Brain microvascular endothelial cell (primary cell): ENCODE measurements at regions not wholly inside any gene's neighbourhood (a gene's known extent, or its start where the extent isn't known, plus 50 kb on each side); places are given as distances from the start of the nearest gene placed in this dataset.

Experiments
- DNase-seq: peaks from one replicate; pipeline ENCODE4 v3.0.0-alpha.2; 2020
- H3K27ac ChIP-seq: fragments of 250-450 bp; sonication (Bioruptor Pico); 2 replicates; pipeline ENCODE4 v1.5.1; 2020; ENCODE audit warnings: mild to moderate bottlenecking, moderate library complexity
- H3K27me3 ChIP-seq: fragments of 250-450 bp; sonication (Bioruptor Pico); replicated peaks from 2 replicates; pipeline ENCODE4 v1.5.1; 2020; ENCODE audit warnings: mild to moderate bottlenecking
- H3K36me3 ChIP-seq: fragments of 250-450 bp; sonication (Bioruptor Pico); replicated peaks from 2 replicates; pipeline ENCODE4 v1.5.1; 2020; ENCODE audit warnings: mild to moderate bottlenecking
- H3K4me3 ChIP-seq: 2 replicates; pipeline ENCODE4 v1.5.1; 2011; ENCODE audit warnings: low read depth, mild to moderate bottlenecking, control low read depth, low read length, moderate library complexity
- in situ Hi-C: cut with HindIII; loops from 2 replicates; pipeline ENCODE4 v1.10.0; 2017; ENCODE audit warnings: low sequenced_read_pairs, low pct_ligation_motif_present
- TF ChIP-seq, protein P1 (sequence below): IDR thresholded peaks from 2 replicates; pipeline ENCODE4 v1.5.1; 2011; ENCODE audit warnings: low read depth, mild to moderate bottlenecking, moderate library complexity, low read length, control low read depth, inconsistent platforms; ENCODE audit errors: missing control alignments

DNA sequence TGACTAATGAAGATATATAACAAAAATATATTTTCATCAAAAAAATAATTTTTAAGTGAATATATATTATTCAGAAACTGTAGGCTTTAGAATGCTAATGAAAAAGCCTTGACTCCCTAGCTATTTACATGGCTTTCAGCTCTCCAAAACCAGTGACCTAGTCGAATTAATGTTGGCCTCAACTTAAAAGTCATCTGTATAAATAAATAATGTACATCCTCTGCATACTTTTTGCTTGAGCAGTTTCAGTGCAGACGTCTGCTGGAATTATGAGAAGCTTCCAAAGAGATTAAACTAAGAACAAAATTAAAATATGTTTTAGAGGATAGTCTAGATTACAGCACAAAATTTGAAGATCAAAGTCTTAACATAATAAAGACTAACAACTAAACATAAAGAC is 520.4 kb upstream of the ALCAM start:
- in situ Hi-C loops: no loop called here
- H3K27ac ChIP-seq: no peak overlapping the region
- TF ChIP-seq, protein P1, sequence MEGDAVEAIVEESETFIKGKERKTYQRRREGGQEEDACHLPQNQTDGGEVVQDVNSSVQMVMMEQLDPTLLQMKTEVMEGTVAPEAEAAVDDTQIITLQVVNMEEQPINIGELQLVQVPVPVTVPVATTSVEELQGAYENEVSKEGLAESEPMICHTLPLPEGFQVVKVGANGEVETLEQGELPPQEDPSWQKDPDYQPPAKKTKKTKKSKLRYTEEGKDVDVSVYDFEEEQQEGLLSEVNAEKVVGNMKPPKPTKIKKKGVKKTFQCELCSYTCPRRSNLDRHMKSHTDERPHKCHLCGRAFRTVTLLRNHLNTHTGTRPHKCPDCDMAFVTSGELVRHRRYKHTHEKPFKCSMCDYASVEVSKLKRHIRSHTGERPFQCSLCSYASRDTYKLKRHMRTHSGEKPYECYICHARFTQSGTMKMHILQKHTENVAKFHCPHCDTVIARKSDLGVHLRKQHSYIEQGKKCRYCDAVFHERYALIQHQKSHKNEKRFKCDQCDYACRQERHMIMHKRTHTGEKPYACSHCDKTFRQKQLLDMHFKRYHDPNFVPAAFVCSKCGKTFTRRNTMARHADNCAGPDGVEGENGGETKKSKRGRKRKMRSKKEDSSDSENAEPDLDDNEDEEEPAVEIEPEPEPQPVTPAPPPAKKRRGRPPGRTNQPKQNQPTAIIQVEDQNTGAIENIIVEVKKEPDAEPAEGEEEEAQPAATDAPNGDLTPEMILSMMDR: no peak
- peak; percentile 40 for DNase-seq
- no peaks in the 10 kb centered on the region for H3K27me3 ChIP-seq
- no peaks in the 10 kb centered on the region for H3K36me3 ChIP-seq
- H3K4me3 ChIP-seq: no peak overlapping the region

DNA sequence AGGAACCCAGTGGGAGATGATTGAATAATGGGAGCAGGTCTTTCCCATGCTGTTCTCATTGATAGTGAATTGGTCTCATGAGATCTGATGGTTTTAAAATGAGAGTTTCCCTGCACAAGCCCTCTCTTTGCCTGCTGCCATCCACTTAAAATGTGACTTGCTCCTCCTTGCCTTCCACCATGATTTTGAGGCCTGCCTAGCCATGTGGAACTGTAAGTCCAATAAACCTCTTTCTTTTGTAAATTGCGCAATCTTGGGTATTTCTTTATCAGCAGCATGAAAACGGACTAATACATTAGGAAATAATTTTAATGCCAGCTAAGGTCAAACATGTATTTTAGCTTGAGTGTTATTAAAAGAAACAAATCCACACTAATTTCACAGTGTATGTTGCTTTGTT is 517.6 kb upstream of the ALCAM start:
- Histone ChIP-seq H3K4me3 (no peak overlapping the region), H3K27me3 (no peaks in the 10 kb centered on the region), H3K36me3 (no peaks in the 10 kb centered on the region), H3K27ac (no peak overlapping the region)
- TF ChIP-seq, protein P1: no peak
- in situ Hi-C loops: no loop called here
- no peak for DNase-seq

DNA sequence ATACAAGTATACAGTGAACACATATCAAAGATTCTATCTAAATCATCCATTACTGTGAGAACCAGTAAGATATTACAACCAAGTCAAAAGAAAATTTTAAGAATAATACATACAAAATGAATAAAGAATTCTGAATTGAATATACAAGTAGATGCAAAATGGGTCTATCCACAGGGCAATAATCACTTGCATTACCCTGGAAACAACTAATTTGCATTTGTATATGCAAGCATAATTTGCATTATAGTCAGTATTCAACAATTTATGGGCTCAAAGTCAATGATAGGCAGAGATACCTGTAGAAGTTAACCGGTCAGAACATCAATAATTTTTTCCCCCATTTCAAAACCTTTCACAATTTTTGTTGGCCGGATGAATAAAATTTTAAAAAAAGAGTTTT is 512.2 kb upstream of the ALCAM start:
- Histone ChIP-seq H3K36me3 (no peaks in the 10 kb centered on the region), H3K4me3 (no peak overlapping the region), H3K27ac (no peak overlapping the region), H3K27me3 (no peaks in the 10 kb centered on the region)
- TF ChIP-seq, protein P1: no peak
- in situ Hi-C loops: no loop called here
- DNase-seq: no peak

DNA sequence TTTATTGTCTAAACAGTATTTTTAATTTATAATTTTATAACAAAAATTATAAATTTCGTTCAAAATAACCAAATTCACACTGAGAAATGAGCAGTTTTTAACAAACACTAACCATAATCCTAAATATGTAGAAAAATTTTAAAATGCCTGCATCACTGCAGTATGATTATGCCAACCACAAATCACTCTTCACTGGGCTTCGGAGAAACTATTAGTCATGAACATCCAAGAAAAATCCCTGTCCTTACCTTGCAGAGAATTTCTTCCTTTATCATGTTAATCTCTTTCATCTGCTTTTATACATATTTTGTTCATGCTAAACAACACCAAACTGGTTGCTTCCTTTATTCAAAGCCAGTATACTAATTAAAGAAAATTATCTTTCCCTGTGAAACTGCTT is 511.0 kb upstream of the ALCAM start:
- Histone ChIP-seq H3K27ac (no peak overlapping the region), H3K27me3 (no peaks in the 10 kb centered on the region), H3K4me3 (no peak overlapping the region), H3K36me3 (no peaks in the 10 kb centered on the region)
- in situ Hi-C loops: no loop called here
- DNase-seq: no peak
- TF ChIP-seq, protein P1: no peak

DNA sequence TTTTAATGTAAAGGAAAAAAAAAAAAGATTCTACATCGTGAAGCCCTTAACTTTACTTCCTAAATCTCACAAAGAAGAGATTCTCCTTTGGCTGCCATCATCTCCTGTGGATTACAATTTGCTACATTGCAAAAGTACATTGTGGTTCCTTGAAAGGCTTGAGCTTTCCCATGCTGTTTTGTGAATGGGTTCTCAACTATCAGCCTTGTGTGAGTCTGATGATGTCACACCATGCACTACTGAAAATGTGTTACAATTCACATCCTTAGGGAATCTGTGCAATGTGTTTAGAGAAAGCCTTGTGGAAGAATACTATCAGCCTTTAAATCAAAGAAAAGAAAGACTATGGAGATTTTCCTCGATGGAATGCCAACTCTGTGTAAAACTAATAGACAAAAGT is 510.0 kb upstream of the ALCAM start:
- in situ Hi-C loops: no loop called here
- H3K27ac ChIP-seq: no peak overlapping the region
- TF ChIP-seq, protein P1: no peak

DNA sequence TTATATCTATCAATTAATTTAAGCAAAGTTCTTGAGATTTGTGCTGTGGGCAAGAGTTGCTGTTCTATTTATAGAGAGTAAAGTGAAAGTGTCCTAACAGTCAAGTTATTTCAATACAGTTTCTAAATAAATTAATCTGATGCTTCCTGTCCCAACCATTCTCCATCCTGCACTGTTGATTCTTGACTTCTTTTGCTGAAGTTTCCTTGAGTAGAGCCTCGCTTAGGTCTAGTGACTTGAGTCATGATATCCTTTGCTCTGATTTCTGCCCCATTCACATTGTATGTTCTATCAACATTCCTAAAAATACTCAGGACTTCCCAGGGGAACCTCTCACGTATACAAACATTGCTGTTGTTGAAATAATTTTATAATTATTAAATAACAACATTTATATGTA is 498.4 kb upstream of the ALCAM start:
- H3K36me3 ChIP-seq: no peaks in the 10 kb centered on the region
- DNase-seq: no peak
- H3K4me3 ChIP-seq: no peak overlapping the region
- TF ChIP-seq, protein P1: no peak
- H3K27ac ChIP-seq: no peak overlapping the region
- in situ Hi-C loops: no loop called here
- H3K27me3 ChIP-seq: no peaks in the 10 kb centered on the region

More for the DNA sequence above, 510.0 kb upstream of the ALCAM start:
- DNase-seq: no peak
- no peaks in the 10 kb centered on the region for H3K27me3 ChIP-seq
- no peaks in the 10 kb centered on the region for H3K36me3 ChIP-seq
- H3K4me3 ChIP-seq: no peak overlapping the region
